Central memory CD8-positive, alpha-beta T cell (primary cell): ENCODE measurements at regions not wholly inside any gene's neighbourhood (a gene's known extent, or its start where the extent isn't known, plus 50 kb on each side); places are given as distances from the start of the nearest gene placed in this dataset.

ENCODE experiments used
- ATAC-seq: fragments of 150-1000 bp; cut with Tn5 transposase; replicated peaks from 2 replicates; pipeline ENCODE4 v1.10.0; 2022; ENCODE audit warnings: mild to moderate bottlenecking, moderate FRiP score, moderate number of reproducible peaks; ENCODE audit not compliant: poor library complexity, severe bottlenecking; ENCODE audit errors: extremely low read depth
- DNase-seq, 2 donors: peaks; one replicate each; pipeline ENCODE4 v3.0.0; 2021; ENCODE audit warnings: low spot score in 2 of 2
- H3K27ac Mint-ChIP-seq: one replicate; pipeline ENCODE4 v1.8.0; 2022; ENCODE audit warnings: low read depth, mild to moderate bottlenecking, moderate library complexity, mixed read lengths
- H3K27me3 Mint-ChIP-seq: one replicate; pipeline ENCODE4 v1.8.0; 2022; ENCODE audit warnings: mixed read lengths
- H3K36me3 Mint-ChIP-seq: one replicate; pipeline ENCODE4 v1.8.0; 2022; ENCODE audit warnings: mild to moderate bottlenecking, moderate library complexity, mixed read lengths; ENCODE audit not compliant: insufficient read depth
- H3K4me1 Mint-ChIP-seq: one replicate; pipeline ENCODE4 v1.8.0; 2022; ENCODE audit warnings: mixed read lengths
- H3K4me3 Mint-ChIP-seq: one replicate; pipeline ENCODE4 v1.8.0; 2022; ENCODE audit warnings: mild to moderate bottlenecking, moderate library complexity, mixed read lengths
- H3K9me3 Mint-ChIP-seq: one replicate; pipeline ENCODE4 v1.8.0; 2022; ENCODE audit warnings: mixed read lengths

DNA sequence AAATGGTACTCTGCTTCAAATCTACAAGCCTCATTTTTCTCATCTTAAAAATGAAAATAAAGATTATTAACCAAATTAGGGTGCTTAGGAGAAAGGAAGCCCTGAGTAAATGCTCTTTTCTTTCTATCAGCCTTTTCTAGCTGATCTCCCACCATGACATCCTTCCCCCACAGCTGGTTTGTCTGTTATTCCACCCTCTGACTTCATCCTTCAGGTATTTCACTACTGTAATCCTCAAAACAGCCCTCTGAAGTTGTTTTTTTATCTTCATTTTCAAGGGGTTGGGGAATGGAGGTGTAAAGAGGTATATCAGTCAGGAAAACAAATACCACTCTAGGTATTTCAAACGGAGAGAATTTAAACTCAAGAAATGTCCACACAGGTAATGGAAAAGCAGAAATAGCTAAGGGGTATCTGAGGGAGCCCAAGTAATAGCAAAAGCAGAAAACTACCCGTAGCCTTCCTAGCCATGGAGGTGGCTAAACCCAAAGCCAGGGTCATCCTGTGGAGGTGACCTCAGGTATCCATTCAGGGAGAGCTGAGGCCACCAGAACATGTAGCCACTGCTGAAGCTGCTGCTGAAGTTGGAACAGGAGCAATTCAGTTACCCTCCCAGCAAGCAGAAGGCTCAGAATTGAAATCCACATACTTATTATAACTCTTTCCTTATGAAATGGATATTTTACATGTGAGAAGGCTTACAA is 990.9 kb upstream of the ACVR2A start:
- H3K4me1 Mint-ChIP-seq, result no peaks in the 10 kb centered on the region
- H3K9me3 Mint-ChIP-seq, result peaks cover 15% of the 10 kb centered on the region
- H3K27ac Mint-ChIP-seq, result no peak overlapping the region
- no peaks in the 10 kb centered on the region for H3K27me3 Mint-ChIP-seq
- ATAC-seq, result no peak
- H3K4me3 Mint-ChIP-seq, result no peak overlapping the region
- no peak for DNase-seq
- no peaks in the 10 kb centered on the region for H3K36me3 Mint-ChIP-seq

DNA sequence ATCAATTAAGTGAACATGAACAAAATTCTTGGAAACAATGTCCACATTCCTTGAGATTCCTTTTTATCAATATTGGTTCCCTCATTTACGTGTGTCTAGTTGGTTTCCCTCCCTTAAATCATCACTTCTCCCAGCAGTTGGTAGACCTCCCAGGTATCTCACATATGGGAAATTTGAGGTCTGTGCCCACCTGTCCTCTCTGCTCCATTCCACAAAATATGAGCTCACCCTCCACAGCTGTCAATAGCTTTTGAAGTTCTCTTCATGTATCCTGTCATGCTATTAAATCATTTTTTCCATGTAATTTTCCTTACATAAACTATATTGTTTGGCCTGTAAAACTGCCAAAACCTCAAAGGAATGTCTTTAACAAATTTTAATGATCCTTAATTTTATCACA is 992.2 kb upstream of the ACVR2A start:
- no peak for DNase-seq
- Mint-ChIP-seq H3K4me3 (no peak overlapping the region), H3K36me3 (no peaks in the 10 kb centered on the region), H3K4me1 (no peaks in the 10 kb centered on the region), H3K27ac (no peak overlapping the region), H3K9me3 (peaks cover 11% of the 10 kb centered on the region), H3K27me3 (no peaks in the 10 kb centered on the region)
- no peak for ATAC-seq

DNA sequence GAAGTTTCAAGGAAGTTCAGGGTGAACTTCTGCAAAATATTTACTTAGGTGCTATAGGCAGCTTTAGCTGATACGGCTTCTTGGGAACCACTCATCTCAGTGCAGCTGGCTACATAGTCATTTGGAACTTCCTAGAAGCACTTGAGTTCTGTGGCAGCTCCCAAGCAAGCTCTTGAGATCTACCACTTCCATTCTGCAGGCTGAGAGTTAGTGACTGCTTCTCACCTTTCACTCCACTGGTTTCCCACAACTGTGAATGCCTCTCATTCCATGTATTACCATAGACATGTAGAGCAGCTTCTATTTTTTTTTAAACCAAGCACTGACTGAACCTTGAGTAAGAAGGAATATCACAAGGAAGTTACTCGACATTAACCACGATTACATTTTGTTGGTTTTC is 994.1 kb upstream of the ACVR2A start:
- ATAC-seq, result no peak
- Mint-ChIP-seq H3K27ac (no peak overlapping the region), H3K36me3 (no peaks in the 10 kb centered on the region), H3K4me1 (no peaks in the 10 kb centered on the region), H3K4me3 (no peak overlapping the region), H3K9me3 (peaks cover 5% of the 10 kb centered on the region), H3K27me3 (no peaks in the 10 kb centered on the region)
- DNase-seq, result no peak

DNA sequence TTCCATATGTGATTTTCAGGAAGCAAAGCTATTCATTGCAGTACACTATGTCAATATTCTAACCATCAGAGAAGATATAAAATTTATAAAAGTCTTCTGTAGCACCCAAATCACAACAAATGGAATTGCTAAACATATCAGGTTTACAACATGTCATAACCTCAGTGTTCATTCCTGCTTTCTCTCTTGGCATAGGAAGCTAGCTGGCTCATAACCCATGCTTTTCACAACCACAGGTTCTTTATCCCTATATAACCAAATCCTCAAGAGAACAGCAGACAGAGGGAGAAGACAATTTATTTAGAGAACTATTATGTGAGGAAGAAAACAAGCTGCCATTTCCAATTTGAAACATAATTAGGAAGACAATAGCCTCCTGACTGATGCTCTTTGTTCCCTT is 997.0 kb upstream of the ACVR2A start:
- no peaks in the 10 kb centered on the region for H3K4me1 Mint-ChIP-seq
- ATAC-seq (no peak), DNase-seq (no peak)
- no peaks in the 10 kb centered on the region for H3K27me3 Mint-ChIP-seq
- no peaks in the 10 kb centered on the region for H3K36me3 Mint-ChIP-seq
- no peak overlapping the region for H3K27ac Mint-ChIP-seq
- H3K9me3 Mint-ChIP-seq, result peaks cover 13% of the 10 kb centered on the region
- no peak overlapping the region for H3K4me3 Mint-ChIP-seq

DNA sequence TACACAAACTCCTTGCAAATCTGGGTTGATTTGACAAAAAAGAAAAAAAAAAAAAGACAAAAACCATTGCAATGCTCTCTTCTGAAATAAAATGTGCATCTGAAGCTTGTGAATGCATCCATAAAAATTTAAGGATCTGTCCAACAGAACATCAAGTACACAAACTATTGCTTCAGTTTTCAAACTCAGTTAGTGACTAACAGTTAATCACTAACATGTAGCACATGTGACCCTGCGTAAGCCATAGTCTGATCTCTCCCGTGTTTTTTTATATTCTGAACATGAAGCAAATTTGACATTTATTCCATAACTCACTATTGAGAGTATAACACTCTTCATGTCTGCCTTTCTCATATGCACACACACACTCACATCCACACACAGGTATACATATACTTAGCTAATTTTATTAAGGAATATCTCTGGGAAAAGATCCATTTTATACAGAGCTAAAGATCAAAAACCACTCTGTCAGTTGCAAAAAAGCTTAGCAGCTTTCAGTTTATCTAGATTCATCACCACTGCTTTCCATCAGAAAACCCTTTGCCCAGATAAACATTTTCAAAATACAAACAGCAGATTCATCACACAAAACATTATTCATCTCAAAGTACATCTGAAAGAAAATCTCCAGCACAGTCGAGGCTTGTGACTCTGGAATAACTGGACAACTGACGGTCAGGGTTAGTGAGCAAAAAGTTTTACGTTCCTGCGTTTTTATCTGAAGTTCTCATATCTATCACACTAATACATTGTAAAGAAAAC is 1000.4 kb upstream of the ACVR2A start:
- Mint-ChIP-seq H3K27me3 (no peaks in the 10 kb centered on the region), H3K4me3 (no peak overlapping the region), H3K36me3 (no peaks in the 10 kb centered on the region), H3K9me3 (peaks cover 16% of the 10 kb centered on the region), H3K27ac (no peak overlapping the region), H3K4me1 (no peaks in the 10 kb centered on the region)
- no peak for DNase-seq
- no peak for ATAC-seq

DNA sequence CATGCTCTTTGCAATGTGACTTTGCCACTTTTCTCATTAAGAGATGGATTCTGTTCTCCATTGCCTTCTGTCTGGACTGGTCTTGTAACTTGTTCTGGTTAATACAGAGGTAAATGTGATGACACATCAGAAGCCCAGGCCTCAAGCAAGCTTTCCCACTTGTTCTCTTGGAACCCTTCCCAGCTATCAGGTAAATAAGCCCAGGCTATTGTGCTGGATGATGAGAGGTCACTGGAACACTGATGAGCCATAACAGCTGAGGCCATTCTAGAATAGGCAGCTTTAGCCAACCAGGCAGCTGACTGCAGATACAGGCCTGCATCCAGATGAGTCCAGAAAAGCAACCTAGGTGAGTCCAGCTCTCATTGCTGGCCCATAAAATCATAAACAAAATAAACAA is 1007.0 kb upstream of the ACVR2A start:
- Mint-ChIP-seq H3K4me3 (no peak overlapping the region), H3K4me1 (no peaks in the 10 kb centered on the region), H3K36me3 (no peaks in the 10 kb centered on the region), H3K27ac (no peak overlapping the region), H3K27me3 (no peaks in the 10 kb centered on the region), H3K9me3 (peaks cover 22% of the 10 kb centered on the region)
- ATAC-seq (no peak), DNase-seq (no peak)

DNA sequence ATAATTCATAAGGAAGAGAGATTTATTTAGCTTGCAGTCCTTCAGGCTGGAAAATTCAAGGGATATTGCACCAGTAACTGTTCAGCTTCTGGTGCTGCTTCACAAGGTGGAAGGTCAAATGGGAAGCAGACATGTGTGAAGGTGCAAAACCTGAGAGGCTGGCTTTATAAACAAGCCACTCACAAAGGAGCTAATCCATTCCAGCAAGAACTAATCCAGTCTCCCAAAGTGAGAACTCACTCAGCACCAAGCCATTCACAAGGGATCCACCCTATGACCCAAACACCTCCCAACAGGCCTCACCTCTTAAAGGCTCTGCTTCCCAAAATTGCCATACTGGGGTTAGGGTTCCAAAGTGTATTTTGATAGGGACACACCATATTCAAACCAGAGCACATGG is 1018.4 kb upstream of the ACVR2A start:
- no peaks in the 10 kb centered on the region for H3K27me3 Mint-ChIP-seq
- DNase-seq (no peak), ATAC-seq (no peak)
- no peak overlapping the region for H3K27ac Mint-ChIP-seq
- no peak overlapping the region for H3K4me3 Mint-ChIP-seq
- H3K36me3 Mint-ChIP-seq, result no peaks in the 10 kb centered on the region
- no peaks in the 10 kb centered on the region for H3K4me1 Mint-ChIP-seq
- H3K9me3 Mint-ChIP-seq, result no peaks in the 10 kb centered on the region

DNA sequence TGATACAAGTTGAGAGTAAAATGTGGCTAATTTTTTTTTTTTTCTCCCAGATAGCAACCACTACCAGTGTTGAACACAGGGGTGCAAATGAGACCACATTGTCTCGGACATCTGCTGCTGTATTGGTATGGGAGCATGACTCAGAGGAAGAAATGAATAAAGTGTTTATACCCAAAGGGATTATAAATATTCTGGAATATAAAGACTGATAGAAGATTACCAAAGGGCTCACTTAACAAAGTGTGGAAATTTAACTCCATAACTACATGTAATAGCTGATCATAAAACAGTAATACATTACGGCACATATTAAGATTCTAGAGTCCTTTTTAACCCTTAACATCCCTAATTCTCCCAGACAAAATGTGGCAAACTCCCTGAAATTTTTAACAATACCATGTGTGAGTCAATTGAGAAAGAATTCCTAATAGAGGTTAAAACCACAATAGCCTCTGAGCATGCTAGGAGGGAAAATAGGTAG is 1023.0 kb upstream of the ACVR2A start:
- DNase-seq (no peak), ATAC-seq (no peak)
- Mint-ChIP-seq H3K9me3 (no peaks in the 10 kb centered on the region), H3K36me3 (no peaks in the 10 kb centered on the region), H3K4me3 (no peak overlapping the region), H3K4me1 (no peaks in the 10 kb centered on the region), H3K27ac (no peak overlapping the region), H3K27me3 (no peaks in the 10 kb centered on the region)

DNA sequence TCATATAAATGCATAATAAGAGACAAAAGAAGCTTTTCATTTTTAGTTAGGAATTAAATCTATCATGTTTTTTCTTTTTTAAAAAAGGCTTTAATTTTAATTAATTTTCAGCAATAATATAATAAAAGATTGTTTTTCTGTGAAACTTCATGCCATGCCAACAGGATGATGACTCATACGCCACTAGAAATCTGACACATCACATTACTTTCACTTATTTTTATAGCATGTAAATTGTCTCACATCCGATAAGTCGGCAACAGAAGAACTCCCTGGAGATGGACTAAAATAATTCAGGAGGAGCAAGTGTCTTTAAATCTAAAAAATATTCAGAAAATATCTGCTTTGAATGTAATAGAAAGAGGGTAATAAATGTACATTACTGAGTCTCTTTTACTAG is 1024.2 kb upstream of the ACVR2A start:
- no peaks in the 10 kb centered on the region for H3K4me1 Mint-ChIP-seq
- ATAC-seq, result no peak
- H3K9me3 Mint-ChIP-seq, result peaks cover 2% of the 10 kb centered on the region

DNA sequence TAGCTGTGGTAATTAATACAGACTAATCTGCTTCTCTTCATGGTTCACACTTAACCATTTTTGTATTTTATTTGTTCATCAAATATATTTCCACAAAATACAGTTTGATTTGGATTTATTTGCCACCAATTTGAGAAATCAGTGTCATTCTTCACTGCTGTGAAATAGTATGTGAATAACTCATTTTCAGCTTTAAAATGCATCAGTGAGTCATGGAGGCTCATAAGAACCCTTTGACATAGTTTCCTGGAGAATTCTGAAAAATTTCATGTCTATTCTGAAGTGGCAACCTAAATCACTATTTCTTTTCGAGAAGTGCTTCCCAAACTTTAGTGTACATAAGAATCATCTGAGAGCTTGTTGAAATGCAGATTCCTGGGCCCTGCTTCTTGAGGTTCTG is 1026.7 kb upstream of the ACVR2A start:
- Mint-ChIP-seq H3K36me3 (no peaks in the 10 kb centered on the region), H3K27me3 (no peaks in the 10 kb centered on the region), H3K4me1 (no peaks in the 10 kb centered on the region), H3K27ac (no peak overlapping the region), H3K4me3 (no peak overlapping the region), H3K9me3 (peaks cover 14% of the 10 kb centered on the region)
- ATAC-seq (no peak), DNase-seq (no peak)

More for the DNA sequence above, 1024.2 kb upstream of the ACVR2A start:
- no peak overlapping the region for H3K27ac Mint-ChIP-seq
- no peak for DNase-seq
- H3K27me3 Mint-ChIP-seq, result no peaks in the 10 kb centered on the region
- H3K4me3 Mint-ChIP-seq, result no peak overlapping the region
- H3K36me3 Mint-ChIP-seq, result no peaks in the 10 kb centered on the region

DNA sequence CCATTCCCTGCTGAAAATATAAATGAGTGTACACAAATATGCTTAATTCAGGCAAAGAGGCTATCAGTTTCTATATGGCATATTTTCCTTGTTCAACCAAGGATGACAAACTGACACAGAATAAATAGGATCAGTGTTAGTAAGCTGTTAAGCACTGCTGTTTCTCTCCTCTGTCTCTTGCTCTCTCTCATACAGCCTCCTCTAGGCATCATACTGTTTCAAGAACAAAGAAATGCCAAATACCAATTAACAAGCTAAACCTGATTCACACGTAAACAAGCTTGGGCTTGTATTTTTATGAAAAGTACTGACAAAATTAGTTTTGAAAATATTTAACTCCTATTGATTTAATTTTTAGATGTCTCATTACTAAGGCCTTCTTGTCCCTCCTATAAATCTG is 1027.2 kb upstream of the ACVR2A start:
- Mint-ChIP-seq H3K27me3 (no peaks in the 10 kb centered on the region), H3K27ac (no peak overlapping the region), H3K4me3 (no peak overlapping the region)

DNA sequence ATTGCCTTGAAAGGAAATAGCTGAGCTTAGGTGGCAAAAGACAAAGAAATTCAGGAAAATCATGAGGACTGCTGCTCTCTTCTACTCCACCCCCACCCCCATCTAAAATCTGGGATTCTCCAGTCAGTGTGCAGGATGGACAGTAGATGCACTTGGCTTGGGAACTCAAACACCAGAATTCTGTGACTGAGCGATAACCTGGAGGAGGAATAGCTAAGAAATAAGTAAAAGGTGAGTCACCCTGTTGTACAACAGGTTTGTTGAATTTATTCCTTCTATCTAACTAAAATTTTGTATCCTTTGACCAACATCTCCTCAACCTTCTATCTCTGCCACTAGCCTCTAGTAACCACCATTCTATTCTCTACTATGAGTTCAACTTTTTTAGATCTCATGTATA is 1029.9 kb upstream of the ACVR2A start:
- no peak overlapping the region for H3K27ac Mint-ChIP-seq
- no peaks in the 10 kb centered on the region for H3K27me3 Mint-ChIP-seq
- no peak overlapping the region for H3K4me3 Mint-ChIP-seq
- DNase-seq (no peak), ATAC-seq (no peak)
- no peaks in the 10 kb centered on the region for H3K36me3 Mint-ChIP-seq
- peaks cover 14% of the 10 kb centered on the region for H3K9me3 Mint-ChIP-seq
- no peaks in the 10 kb centered on the region for H3K4me1 Mint-ChIP-seq

More for the DNA sequence above, 1027.2 kb upstream of the ACVR2A start:
- Mint-ChIP-seq H3K9me3 (peaks cover 14% of the 10 kb centered on the region), H3K4me1 (no peaks in the 10 kb centered on the region), H3K36me3 (no peaks in the 10 kb centered on the region)
- ATAC-seq (no peak), DNase-seq (no peak)

DNA sequence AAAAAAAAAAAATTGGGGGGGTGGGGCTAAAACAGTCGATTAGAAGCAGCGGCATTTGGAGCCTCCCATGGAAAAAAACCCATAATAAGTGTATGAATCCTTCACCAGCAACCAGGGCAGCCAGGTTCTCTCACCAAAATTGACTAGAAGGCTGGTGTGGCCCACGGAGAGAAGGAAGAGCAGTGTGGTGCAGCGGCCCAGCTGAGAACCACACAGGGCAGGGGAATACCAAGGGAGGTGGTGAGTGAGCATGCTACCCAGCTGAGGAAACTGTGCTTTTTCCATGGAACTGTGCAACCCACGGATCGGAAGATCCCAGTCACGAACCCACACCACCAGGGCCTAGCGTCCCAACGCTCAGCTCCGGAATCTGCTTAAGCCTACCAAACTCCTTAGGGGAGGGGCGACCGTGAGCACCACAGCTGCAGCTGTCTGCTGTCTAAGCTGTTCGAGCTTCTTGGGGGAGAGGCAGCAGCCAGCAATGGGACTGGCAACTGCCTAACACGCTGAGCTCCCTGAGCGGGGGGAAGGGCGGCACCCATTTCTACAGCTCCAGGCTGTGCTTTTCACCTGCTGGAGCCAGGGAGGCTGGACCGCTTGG is 1037.2 kb upstream of the ACVR2A start:
- H3K4me1 Mint-ChIP-seq, result no peaks in the 10 kb centered on the region
- ATAC-seq (no peak), DNase-seq (no peak)
- H3K27me3 Mint-ChIP-seq, result no peaks in the 10 kb centered on the region
- H3K36me3 Mint-ChIP-seq, result no peaks in the 10 kb centered on the region
- H3K27ac Mint-ChIP-seq, result no peak overlapping the region
- H3K4me3 Mint-ChIP-seq, result no peak overlapping the region
- H3K9me3 Mint-ChIP-seq, result peaks cover 20% of the 10 kb centered on the region
